ENCODE measurements at regions not wholly inside any gene's neighbourhood (a gene's known extent, or its start where the extent isn't known, plus 50 kb on each side); places are given as distances from the start of the nearest gene placed in this dataset.

DNA sequence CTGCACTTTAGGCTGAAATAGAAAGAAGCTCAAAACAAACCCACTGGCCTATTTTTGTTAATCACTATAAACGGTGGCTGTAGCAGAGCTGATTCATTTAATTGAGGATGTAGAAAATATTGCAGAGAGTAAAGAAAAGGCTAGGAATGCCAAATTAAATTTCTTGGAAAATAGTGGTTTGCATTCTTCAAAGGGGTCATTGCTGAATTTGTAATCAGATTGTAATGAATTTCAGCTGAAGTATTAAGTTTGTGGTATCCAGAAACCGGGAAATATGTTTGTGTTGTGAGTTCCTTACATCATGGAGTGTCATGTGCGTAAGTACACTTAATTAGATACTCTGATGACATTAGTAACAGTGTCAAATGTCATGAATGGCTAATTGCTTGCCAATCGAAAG lies 203.0 kb downstream of the SAMD5 start:
- Histone ChIP-seq H3K79me2 (ENCODE audit: control insufficient read depth in 1 of 2, insufficient read depth in 2 of 2, low read length in 2 of 2) (no peaks in the 10 kb centered on the region), H3K4me1 (replicated peaks in 1 of 4; ENCODE audit: control insufficient read depth in 3 of 4, insufficient read depth in 4 of 4, low read length in 3 of 4) (no peaks in the 10 kb centered on the region), H4K20me1 (replicated peaks in 1 of 2; ENCODE audit: control insufficient read depth in 1 of 2, insufficient read depth in 2 of 2, low read length in 2 of 2) (no peaks in the 10 kb centered on the region), H2BK12ac (ENCODE audit: low read depth, low read length) (no peak overlapping the region), H2AK5ac (ENCODE audit: low read depth, low read length) (no peak overlapping the region), H2BK15ac (ENCODE audit: low read length) (no peak overlapping the region), H3K18ac (ENCODE audit: extremely low read depth, low read length) (no peak overlapping the region), H3K23me2 (ENCODE audit: low read depth, low read length) (no peaks in the 10 kb centered on the region; the same call in 1 of the 2 replicates), H2BK5ac (ENCODE audit: low read depth, low read length) (no peak overlapping the region), H4K8ac (ENCODE audit: extremely low read depth, insufficient read depth, low read length) (no peak overlapping the region), H3K36me3 (ENCODE audit: control insufficient read depth in 2 of 4, insufficient read depth in 4 of 4, low read length in 3 of 4) (no peaks in the 10 kb centered on the region), H2AFZ (ENCODE audit: low read length) (no peak overlapping the region), H2BK20ac (ENCODE audit: low read length) (no peak overlapping the region), H3K23ac (ENCODE audit: insufficient read length) (no peak overlapping the region), H3K56ac (replicated peaks; ENCODE audit: insufficient read length, low read depth, low read length) (no peak overlapping the region), H2BK120ac (replicated peaks; ENCODE audit: low read depth, low read length) (no peak overlapping the region), H3K9me3 (ENCODE audit: insufficient read depth in 2 of 2, low read depth in 1 of 2, low read length in 1 of 2) (no peaks in the 10 kb centered on the region), H3K4me3 (ENCODE audit: extremely low read depth in 1 of 4, insufficient read depth in 2 of 4, low read depth in 3 of 4, low read length in 4 of 4) (no peak overlapping the region), H3K27me3 (replicated peaks in 1 of 4; ENCODE audit: control insufficient read depth in 3 of 4, extremely low read depth in 1 of 4, insufficient read depth in 3 of 4, low read length in 3 of 4) (no peaks in the 10 kb centered on the region), H4K91ac (replicated peaks; ENCODE audit: insufficient read length, low read length) (no peak overlapping the region), H3K27ac (ENCODE audit: low read depth, low read length) (no peak overlapping the region), H3K4me2 (ENCODE audit: insufficient read depth in 1 of 2, low read depth in 2 of 2, low read length in 2 of 2) (no peak overlapping the region), H3K14ac (ENCODE audit: insufficient read length) (no peak overlapping the region), H4K5ac (ENCODE audit: insufficient read length, low read depth, low read length) (no peak overlapping the region), H3K79me1 (ENCODE audit: low read depth, low read length) (no peaks in the 10 kb centered on the region; the same call in 1 of the 2 replicates), H3K4ac (replicated peaks; ENCODE audit: insufficient read length, low read depth, low read length) (no peak overlapping the region), H3K9ac (replicated peaks in 1 of 4; ENCODE audit: extremely low read depth in 1 of 4, low read depth in 3 of 4, low read length in 3 of 4) (no peak overlapping the region)
- DNase-seq (ENCODE audit: low read depth in 1 of 2, low spot score in 2 of 2) (no peak), FAIRE-seq (no peak)
- POLR2A ChIA-PET (ENCODE audit: partially characterized antibody): interaction anchor here (0.6 kb wide), 1 partner anchor 232 kb away, joined by 3 read pairs; no protein-coding TSS in a partner anchor
- CTCF ChIA-PET (ENCODE audit: partially characterized antibody): interaction anchor here (0.5 to 1.4 kb wide), 2 partner anchors 205 to 223 kb away, joined by 4 read pairs; no protein-coding TSS in a partner anchor
- WGBS, 2 experiments (ENCODE audit: extremely low coverage in 1 of 2, insufficient coverage in 1 of 2, insufficient read length in 1 of 2, insufficient replicate concordance in 2 of 2, low coverage in 1 of 2, low lambda C conversion rate in 2 of 2, missing lambda C conversion rate in 1 of 2): 87% methylated on average over 4 of the region's 4 CpGs; no CpG with 5 or more reads in 1 of the 2 experiments
- TF ChIP-seq RNF2 (IDR thresholded peaks at IDR 0.05; ENCODE audit: borderline replicate concordance, low read depth, low read length, missing control alignments, poor library complexity, severe bottlenecking) (no peak), KDM5A (IDR thresholded peaks at IDR 0.05; ENCODE audit: low read length) (no peak), SP1 (IDR thresholded peaks at IDR 0.05; ENCODE audit: low read depth, low read length) (no peak), GABPA (IDR thresholded peaks at IDR 0.05; ENCODE audit: borderline replicate concordance, insufficient read depth, low read length) (no peak), HDAC2 (IDR thresholded peaks at IDR 0.05; ENCODE audit: borderline replicate concordance in 1 of 2, low read depth in 2 of 2, low read length in 2 of 2) (no peak), SRF (IDR thresholded peaks at IDR 0.05; ENCODE audit: low read depth, low read length) (no peak), JUND (IDR thresholded peaks at IDR 0.05; ENCODE audit: low read length) (no peak), KDM1A (IDR thresholded peaks at IDR 0.05; ENCODE audit: borderline replicate concordance, low read length) (no peak), BACH1 (IDR thresholded peaks at IDR 0.05; ENCODE audit: low read length) (no peak), POLR2A (IDR thresholded peaks at IDR 0.05; ENCODE audit: control extremely low read depth in 1 of 2, low read depth in 2 of 2, low read length in 2 of 2) (no peak), CBX5 (IDR thresholded peaks at IDR 0.05; ENCODE audit: low read depth, low read length) (no peak)

Data from H1 (cell line).